HG03565 (cell line): ENCODE measurements at regions not wholly inside any gene's neighbourhood (a gene's known extent, or its start where the extent isn't known, plus 50 kb on each side); places are given as distances from the start of the nearest gene placed in this dataset.
"Not testable (repeated sequence)": the region's sequence is repeated elsewhere in the genome, so short reads cannot be mapped to it uniquely, and the experiment has no call there.

Experiments used
- ATAC-seq: cut with Tn5 transposase; IDR thresholded peaks from one replicate; pipeline ENCODE4 v1.9.1; 2021; ENCODE audit warnings: mild to moderate bottlenecking, moderate library complexity; ENCODE audit not compliant: unreplicated experiment

DNA sequence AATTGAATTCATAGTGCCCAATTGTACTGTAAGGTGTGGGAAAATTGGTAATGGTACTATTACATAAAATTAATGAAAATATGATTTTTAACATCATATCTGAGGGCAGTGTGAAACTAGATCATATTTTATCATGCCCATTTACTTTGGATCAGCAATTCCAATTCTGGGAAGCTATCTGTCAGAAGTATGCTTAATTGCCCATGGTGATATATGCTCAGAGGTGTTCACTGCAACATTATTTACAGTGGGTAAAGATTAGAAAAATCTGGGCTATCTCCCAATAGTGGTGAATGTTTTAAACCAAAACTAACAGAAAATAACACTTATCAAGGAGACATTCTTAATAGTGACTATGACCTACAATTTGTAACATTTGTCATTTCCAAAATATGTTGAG is 1260.0 kb downstream of the BRINP3 start:
- ATAC-seq: no peak

DNA sequence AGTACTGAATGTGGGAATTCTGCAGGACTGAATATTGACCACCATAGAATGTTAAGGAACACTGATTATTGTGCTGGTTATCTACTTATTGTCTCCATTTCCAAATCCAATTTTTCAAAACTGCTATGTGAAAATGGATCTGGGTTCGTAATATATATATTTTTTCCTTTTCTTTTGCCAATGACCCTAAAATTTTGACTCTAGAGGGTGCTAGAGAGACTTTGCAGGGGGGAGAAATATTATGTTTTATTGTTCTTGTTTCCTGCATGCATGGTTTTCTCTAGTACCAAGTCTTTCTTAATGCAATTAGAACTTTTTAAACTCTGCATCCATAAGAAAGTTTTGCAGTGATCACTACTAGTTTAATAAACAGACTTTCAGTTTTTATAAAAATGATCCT is 1256.9 kb downstream of the BRINP3 start:
- ATAC-seq: no peak

DNA sequence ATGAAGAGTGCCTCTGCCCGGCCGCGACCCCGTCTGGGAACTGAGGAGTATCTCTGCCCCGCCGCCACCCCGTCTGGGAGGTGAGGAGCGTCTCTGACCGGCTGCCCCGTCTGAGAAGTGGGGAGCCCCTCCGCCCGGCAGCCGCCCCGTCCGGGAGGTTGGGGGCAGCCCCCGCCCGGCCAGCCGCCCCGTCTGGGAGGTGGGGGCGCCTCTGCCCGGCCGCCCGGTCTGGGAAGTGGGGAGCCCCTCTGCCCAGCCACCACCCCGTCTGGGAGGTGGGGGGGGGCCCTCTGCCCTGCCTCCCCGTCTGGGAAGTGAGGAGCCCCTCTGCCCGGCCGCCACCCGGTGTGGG is 1251.9 kb downstream of the BRINP3 start:
- not testable (repeated sequence) for ATAC-seq

DNA sequence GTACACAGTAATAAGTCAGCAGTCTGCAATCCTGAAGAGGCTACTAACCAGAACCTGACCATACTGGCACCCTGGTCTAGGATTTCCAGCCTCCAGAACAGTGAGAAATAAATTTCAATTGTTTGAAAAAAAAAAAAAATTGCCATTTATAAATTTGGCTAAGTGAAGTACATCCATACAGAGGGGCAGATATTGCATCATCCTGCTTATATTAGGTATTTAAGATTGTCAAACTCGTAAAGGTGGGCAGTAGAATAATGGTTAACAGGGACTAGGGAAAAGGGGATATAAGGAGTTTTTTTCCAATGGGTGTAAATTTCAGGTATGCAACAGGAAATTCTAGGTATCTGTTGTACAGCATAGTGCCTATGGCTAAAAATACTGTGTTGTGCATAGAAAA is 1250.9 kb downstream of the BRINP3 start:
- ATAC-seq: no peak

DNA sequence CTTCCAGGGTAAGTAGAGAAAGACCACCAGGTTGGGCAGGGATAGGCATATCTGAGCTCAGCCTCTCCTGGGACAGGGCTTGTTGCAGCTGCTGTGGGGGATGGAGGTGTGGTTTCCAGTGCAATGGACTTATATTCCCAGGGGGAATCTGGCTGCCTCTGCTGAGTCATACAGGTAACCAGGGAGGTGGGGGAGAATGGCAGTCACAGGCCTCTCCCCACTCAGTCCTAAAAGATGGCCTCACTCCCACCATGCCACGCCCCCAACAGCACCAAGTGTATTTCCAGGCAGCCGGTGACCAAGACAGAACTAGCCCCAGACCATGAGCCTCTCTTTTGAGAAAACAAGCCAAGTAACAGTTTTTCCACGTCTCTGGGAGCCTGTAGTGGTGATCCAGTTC is 1240.7 kb downstream of the BRINP3 start:
- ATAC-seq: no peak

DNA sequence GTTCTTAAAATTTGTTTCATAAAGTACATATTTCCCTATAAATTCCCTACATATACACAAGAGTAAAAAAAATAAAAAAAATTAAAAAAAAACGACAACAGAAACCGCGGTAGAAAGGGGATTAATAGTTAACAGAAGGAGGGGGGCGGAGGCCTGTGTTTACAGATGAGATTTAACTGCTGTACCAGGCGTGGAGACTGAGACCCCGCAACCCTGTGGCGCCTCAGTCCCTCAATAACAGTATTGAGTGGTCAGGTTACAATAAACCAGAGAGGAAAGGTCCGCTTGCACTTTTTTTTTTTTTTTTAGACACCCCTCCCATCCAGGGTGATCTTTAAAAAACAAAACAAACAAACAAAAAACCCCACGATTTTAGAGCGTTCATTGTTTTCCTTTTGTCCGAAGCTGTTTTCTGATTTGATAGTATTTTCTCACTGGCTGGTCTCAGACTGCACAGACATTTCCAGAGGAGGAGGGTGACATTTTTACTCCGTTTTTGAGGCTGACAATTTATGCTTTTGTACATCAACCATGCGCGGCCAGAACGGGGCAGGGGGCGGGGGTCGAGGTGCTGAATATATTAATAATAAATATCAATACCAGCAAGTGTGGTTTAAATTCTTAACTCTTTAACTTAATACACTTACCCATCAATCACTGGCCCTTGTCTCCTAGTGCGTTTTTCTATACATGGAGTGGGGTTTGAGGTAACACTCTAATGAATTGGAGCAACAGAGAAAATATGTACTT is 1223.9 kb downstream of the BRINP3 start:
- ATAC-seq: no peak

DNA sequence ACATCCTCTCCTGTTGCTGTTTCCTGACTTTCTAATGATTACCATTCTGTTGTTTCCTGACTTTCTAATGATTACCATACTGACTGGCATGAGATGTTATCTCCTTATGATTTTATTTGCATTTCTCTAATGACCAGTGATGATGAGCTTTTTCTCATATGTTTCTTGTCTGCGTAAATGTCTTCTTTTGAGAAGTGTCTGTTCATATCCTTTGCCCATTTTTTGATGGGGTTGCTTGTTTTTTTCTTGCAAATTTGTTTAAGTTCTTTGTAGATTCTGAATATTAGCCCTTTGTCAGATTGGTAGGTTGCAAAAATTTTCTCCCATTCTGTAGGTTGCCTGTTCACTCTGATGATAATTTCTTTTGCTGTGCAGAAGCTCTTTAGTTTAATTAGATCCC is 1216.5 kb downstream of the BRINP3 start:
- ATAC-seq: not testable (repeated sequence)

DNA sequence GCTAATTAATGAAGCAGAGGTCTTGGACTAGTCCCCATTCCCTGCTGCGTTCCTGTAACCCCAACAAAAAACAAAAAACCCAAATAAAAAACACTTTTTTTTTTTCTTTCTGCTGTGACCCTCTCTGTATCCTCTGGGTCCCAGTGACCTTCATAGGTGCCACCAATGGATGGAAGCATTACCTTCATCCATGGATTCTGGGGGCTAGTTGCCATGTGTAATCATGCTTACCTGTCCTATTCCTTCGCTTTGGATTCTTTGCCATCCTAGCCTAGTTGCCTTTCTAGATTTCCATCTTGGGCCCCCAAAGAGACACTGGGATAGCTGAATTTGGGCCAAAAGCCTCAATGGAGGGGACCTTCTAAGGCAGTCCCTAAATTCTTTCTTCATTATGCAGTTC is 1208.7 kb downstream of the BRINP3 start:
- no peak for ATAC-seq

DNA sequence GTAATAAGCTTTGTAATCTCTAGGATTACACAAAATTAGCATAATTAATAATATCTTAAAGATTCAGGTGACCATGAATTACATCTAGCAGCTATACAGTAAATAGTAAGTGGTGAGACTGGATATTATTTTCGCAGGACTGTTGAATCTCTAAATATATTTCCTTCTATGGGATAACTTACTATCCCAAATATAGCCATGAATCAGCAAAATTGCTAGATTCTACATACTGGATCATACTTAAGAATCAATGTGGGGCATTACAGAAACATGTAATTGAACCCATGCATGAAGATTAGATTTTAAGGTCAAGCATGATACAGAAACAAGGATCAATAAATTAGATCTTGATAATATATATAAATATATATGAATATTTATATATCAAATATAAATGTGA is 1203.4 kb downstream of the BRINP3 start:
- ATAC-seq: no peak

DNA sequence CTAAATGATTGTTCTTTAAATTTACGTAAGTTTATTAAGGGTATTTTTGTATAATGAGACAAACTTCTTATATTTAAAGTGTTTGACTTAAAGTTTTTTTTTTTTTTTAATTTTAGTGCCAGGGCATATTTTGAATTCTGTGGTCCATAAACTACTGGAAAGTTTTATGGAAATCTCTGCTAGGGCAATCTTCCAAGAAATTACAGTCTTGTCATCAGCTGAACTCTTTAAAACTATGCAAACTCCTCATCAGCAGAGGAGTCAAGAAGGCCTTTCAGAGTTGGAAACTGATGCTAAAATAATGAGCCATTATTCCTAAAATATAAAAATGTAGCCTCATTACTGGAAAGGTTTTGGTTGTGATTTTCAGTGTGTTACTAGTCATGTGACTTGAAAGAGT is 1201.9 kb downstream of the BRINP3 start:
- no peak for ATAC-seq

DNA sequence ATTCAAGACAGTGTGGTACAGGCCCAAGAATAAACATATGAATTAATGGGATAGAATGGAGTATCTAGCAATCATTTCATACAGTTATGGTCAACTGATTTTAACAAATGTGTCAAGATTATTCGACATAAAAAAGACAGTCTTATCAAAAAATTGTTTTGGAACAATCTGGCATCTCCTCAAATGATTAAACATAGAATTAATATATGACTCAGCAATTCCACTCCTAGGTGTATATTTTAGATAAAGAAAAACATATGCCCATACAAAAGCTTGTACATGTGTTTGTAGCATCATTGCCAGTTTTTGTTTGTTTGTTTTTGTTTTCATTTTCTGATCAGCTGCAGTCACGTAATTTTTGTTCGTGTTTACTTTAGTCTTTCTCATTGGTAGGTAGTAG is 1188.3 kb downstream of the BRINP3 start:
- no peak for ATAC-seq

DNA sequence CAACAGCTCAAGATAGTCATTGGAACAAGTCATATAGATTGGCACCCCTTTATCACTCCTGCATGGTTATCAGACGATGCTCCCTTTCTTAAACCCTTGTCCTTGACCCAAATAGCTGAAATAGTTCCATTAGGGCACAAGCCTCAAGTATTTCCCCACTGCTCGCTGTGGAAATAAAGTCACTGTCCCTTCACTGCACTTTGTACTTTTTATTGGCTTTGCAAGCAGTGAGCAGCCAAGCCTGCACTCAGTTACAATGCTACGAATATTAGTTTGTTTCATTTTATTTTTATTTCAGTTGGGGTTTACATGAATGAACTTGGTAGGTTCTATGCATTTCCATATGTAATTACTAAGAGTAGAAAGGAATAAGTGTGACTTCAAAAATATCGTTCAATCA is 1176.4 kb downstream of the BRINP3 start:
- ATAC-seq: no peak

DNA sequence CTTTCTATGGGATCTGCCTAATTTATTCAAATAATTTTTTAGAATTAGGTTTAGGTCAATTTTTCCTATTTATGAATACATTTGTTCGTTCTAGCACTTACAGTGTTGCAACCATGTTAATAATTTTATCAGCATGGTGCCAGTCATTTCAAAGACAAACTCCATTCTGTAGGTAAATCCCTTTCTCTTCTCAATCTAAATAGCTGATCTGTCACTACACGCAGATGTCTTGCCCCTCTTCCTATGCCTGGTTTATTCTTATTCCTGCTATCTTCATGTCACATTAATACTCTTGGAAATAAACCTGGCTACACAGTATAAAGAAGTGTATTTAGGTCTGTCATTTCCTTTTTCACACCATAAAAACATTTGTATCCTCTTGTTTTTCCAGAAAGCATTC is 1172.4 kb downstream of the BRINP3 start:
- ATAC-seq: no peak

DNA sequence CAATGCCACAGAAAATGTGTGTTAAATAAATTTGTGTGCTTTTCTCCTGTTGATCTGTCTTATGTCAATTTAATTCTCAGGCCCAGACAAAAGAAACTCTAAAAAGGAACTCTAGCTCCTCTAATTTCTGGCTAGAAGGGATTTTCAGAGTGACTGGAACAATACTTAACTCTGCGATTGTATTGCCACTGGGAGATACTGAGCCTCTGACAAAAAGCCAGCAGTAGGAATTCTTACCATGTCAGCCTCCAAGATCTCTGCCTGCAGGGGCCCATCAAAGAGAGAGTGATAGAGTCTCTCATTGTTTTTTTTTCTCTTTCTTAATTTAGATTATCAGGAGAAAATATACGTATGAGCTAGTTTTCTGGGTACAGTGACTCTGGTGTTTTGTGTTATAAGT is 1165.7 kb downstream of the BRINP3 start:
- ATAC-seq: no peak

DNA sequence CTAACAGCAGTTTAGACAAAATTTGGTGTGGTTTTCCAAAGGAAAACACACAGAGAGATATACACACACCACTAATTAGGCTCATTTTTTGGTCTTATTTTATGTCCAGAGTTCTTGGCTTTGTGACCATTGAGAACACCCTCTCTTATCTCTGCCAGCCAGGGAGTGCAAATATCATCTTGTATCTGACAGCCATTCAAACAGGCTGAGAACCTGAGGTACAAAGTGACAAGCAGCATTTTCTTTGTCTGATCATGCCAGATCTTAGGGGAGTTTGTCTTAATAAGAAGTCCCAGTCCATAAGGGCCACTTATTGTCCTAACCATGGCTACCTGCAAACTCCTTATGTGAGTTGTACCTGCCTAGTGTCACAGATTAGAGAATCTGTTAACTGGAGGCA is 1165.2 kb downstream of the BRINP3 start:
- no peak for ATAC-seq

DNA sequence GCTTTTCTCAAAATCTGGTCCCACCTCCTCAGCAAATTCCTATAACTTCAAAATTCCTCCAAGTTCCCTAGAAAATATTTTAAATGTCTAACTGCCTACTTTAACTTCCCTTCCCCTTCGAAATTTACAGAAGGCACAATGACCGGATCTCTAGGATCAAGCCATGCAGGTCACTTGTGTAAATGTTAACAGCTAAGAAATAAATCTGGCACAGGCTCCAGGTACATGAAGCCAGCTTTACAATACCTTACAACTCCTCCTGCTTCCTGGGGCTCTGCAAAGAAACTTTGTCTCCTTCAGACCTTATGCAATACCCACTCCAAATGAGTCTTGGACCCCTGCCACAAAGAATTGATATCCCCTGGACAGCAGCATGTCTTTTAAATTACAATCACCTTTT is 1164.2 kb downstream of the BRINP3 start:
- ATAC-seq: no peak

DNA sequence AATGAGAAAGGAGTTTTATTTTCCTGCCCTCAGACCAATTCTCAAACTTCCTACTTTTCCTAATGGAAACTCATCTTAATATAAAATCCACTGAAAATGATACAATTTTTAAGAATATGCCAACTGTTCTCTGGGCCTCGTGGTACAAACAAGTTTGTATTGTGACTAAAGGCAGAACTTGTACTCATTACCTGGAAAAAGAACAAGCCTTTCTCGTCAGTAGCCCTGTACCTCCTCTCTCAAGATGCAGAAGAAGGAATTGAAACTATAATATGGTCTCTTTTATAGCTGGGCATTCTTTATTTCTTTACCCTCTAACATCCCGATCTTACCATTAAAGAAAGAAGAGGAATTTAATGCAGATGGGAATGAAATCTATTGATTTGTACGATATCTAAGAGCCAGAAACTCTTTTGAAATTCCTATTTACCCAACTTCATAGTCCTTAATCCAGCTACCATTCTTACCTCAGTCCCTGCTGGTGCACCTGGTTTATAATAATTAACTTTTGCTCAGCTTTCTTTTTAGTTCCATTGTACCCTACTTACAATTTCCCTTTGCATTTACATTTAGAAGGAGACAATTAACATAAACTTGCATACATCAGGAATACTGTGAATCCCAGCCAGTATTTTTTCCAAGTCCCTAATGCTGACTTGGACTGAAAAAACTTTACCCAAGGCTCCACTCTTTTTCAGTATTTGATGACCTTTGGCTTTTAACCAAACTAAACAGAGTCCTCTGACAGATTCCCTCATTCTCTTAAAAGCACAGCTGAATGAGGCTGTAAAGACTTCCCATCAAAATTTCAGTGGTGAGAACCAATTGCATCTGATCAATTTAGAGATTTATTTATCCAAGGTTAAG is 1162.4 kb downstream of the BRINP3 start:
- ATAC-seq: no peak

DNA sequence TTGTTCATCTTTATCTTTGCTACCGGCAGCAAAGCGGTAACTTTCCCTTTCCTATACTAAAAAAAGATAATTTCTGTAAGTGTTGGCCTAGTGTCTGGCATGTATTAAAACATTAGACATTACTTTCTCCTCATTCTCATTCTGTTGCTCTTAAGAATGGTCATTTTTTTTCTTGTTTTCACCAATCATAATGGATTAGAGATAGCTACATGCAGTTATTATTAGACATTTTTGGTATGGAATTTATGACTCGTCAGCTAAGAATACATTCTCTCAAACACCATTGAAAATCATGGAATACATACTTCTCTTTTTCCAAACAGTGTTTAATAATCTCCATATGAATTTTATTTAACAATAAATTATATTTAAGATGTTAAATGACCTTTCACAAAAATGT is 1154.6 kb downstream of the BRINP3 start:
- no peak for ATAC-seq

DNA sequence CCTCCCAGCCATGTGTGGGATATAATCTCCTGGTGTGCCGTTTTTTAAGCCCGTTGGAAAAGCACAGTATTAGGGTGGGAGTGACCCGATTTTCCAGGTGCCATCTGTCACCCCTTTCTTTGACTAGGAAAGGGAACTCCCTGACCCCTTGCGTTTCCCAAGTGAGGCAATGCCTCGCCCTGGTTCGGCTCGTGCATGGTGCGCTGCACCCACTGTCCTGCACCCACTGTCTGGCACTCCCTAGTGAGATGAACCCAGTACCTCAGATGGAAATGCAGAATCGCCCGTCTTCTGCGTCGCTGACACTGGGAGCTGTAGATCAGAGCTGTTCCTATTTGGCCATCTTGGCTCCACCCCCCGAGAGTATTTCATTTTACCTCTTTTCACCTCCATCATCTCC is 1146.6 kb downstream of the BRINP3 start:
- not testable (repeated sequence) for ATAC-seq

DNA sequence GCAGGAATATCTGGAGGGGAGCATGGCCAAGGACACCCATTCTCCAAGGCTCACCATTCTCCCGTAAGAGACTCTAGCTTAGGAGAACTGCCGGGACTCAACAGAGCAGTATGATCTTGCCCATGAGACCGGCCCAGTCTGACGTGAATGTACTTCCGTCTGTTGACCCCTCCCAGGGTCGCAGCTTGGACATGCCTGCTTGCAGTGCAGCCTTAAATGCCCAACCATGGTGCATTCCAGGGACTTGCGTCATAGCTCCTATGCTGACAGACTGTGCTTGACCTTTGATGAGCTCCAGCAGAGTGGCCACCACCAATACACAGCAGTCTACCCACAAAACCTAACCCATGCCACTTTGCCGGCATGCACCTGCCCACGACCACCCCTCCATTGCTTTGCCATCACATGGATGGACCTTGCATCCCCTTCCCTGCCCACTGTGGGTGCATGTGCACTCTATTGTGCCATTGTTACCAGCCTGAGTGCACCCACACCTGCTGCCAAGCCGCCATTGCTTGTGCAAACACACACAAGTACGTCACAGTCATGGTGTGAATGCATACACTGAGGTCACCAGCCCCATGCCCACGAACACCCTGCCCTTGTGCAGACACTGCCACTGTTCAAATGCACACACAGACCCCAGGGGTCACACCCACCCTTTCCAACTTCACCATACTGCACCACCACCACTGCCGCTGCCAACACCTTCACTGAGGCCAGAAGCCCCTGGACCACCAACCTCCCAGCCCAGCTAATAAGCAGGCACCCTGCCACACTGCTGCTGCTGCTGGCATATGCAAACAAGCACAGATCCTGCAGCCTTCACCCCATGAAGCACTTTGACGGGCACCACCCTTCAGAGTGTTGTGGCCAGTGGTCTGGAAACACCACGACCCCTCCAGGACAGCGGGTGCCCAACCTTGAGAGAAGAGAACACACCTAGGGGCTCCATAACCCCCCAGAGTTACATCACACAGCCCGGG is 1141.3 kb downstream of the BRINP3 start:
- no peak for ATAC-seq

DNA sequence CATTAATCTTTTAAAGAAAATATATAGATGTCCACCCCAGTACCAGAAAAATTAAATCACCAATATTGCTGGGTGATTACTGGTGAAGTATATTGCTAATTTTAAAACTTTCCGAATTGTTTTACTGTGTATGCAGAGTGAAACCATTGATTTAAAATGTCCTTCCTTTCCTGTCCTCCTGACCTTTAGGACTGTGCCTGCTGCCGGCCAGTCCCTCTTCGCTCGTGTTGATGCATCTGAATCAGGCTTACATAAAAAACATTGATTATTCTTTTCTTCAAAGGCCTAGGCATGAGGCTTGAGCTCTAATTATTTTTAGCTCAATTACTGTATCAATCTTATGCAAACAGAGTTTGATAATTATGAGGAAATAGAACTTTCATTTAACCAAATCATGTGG is 1128.1 kb downstream of the BRINP3 start:
- no peak for ATAC-seq
